ENCODE measurements at regions not wholly inside any gene's neighbourhood (a gene's known extent, or its start where the extent isn't known, plus 50 kb on each side); places are given as distances from the start of the nearest gene placed in this dataset.

- no peak for TF ChIP-seq SP1 (IDR thresholded peaks at IDR 0.05; ENCODE audit: low read depth)
- TF ChIP-seq, protein P1, sequence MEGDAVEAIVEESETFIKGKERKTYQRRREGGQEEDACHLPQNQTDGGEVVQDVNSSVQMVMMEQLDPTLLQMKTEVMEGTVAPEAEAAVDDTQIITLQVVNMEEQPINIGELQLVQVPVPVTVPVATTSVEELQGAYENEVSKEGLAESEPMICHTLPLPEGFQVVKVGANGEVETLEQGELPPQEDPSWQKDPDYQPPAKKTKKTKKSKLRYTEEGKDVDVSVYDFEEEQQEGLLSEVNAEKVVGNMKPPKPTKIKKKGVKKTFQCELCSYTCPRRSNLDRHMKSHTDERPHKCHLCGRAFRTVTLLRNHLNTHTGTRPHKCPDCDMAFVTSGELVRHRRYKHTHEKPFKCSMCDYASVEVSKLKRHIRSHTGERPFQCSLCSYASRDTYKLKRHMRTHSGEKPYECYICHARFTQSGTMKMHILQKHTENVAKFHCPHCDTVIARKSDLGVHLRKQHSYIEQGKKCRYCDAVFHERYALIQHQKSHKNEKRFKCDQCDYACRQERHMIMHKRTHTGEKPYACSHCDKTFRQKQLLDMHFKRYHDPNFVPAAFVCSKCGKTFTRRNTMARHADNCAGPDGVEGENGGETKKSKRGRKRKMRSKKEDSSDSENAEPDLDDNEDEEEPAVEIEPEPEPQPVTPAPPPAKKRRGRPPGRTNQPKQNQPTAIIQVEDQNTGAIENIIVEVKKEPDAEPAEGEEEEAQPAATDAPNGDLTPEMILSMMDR (IDR thresholded peaks at IDR 0.05 in 2 of 3, conservative IDR thresholded peaks at IDR 0.05 in 1 of 3; ENCODE audit: borderline replicate concordance in 1 of 3, insufficient read depth in 1 of 3, low read depth in 2 of 3, low read length in 2 of 3) = no peak
- TF ChIP-seq ELF1 (IDR thresholded peaks at IDR 0.05; ENCODE audit: borderline replicate concordance, low read depth) = no peak
- TF ChIP-seq, protein P2, sequence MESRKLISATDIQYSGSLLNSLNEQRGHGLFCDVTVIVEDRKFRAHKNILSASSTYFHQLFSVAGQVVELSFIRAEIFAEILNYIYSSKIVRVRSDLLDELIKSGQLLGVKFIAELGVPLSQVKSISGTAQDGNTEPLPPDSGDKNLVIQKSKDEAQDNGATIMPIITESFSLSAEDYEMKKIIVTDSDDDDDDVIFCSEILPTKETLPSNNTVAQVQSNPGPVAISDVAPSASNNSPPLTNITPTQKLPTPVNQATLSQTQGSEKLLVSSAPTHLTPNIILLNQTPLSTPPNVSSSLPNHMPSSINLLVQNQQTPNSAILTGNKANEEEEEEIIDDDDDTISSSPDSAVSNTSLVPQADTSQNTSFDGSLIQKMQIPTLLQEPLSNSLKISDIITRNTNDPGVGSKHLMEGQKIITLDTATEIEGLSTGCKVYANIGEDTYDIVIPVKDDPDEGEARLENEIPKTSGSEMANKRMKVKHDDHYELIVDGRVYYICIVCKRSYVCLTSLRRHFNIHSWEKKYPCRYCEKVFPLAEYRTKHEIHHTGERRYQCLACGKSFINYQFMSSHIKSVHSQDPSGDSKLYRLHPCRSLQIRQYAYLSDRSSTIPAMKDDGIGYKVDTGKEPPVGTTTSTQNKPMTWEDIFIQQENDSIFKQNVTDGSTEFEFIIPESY (IDR thresholded peaks at IDR 0.05; ENCODE audit: extremely low read depth, insufficient replicate concordance, low read length) = no peak
- no peak for TF ChIP-seq ZNF274 (IDR thresholded peaks at IDR 0.05; ENCODE audit: low read depth, low read length)
- TF ChIP-seq POLR2AphosphoS5 (IDR thresholded peaks at IDR 0.05; ENCODE audit: low read depth, low read length) = no peak
- TF ChIP-seq POLR2A (IDR thresholded peaks at IDR 0.05; ENCODE audit: borderline replicate concordance, extremely low read depth, insufficient read depth, insufficient read length) = no peak
- no peak for TF ChIP-seq EZH2 (IDR thresholded peaks at IDR 0.05)
- no peak for TF ChIP-seq FOSL1 (IDR thresholded peaks at IDR 0.05; ENCODE audit: low read depth)
- TF ChIP-seq SRF (IDR thresholded peaks at IDR 0.05; ENCODE audit: low read depth) = no peak
Measured at GRCh38 chr15:66963084-66963483, 102.3 kb upstream of the SMAD3 start.
